Sigmoid colon (tissue), 6 donors: ENCODE measurements at regions not wholly inside any gene's neighbourhood (a gene's known extent, or its start where the extent isn't known, plus 50 kb on each side); places are given as distances from the start of the nearest gene placed in this dataset.

Source experiments
- DNase-seq: peaks from one replicate; pipeline ENCODE4 v3.0.0-alpha.2; 2019
- H3K27ac ChIP-seq, 4 donors: fragments of 200-600 bp; sonication (generic); one replicate each; pipeline ENCODE4 v1.5.1; 2016 to 2019; ENCODE audit warnings: mild to moderate bottlenecking in 1 of 4
- H3K27me3 ChIP-seq, 3 donors: fragments of 200-600 bp; sonication (generic); one replicate each; pipeline ENCODE4 v1.5.1; 2019; ENCODE audit warnings: mild to moderate bottlenecking in 1 of 3
- H3K36me3 ChIP-seq, 4 donors: fragments of 200-600 bp; sonication (generic); one replicate each; pipeline ENCODE4 v1.5.1; 2016 to 2019
- H3K4me1 ChIP-seq, 4 donors: fragments of 200-600 bp; sonication (generic); one replicate each; pipeline ENCODE4 v1.5.1; 2017 to 2019
- H3K4me3 ChIP-seq, 4 donors: fragments of 200-600 bp; sonication (generic); one replicate each; pipeline ENCODE4 v1.5.1; 2017 to 2019; ENCODE audit warnings: mild to moderate bottlenecking in 2 of 4, moderate library complexity in 1 of 4
- H3K9me3 ChIP-seq, 4 donors: fragments of 200-600 bp in 3 of 4; sonication (generic) in 3 of 4; one replicate each; pipeline versions ENCODE4 v1.5.1 to v1.6.1; 2013 to 2019
- EP300 ChIP-seq, 4 donors: sonication (generic); formaldehyde crosslinking; IDR thresholded peaks; one replicate each; pipeline ENCODE4 v1.6.1; 2017; ENCODE audit warnings: antibody characterized with exemption in 4 of 4
- POLR2A ChIP-seq, 2 donors: fragments of 450-650 bp; IDR thresholded peaks; one replicate each; pipeline ENCODE4 v1.6.1; 2016; ENCODE audit warnings: antibody characterized with exemption in 2 of 2, mild to moderate bottlenecking in 2 of 2, moderate library complexity in 2 of 2
- POLR2AphosphoS5 ChIP-seq, 4 donors: sonication (generic); formaldehyde crosslinking; IDR thresholded peaks; one replicate each; pipeline ENCODE4 v1.6.1; 2017; ENCODE audit warnings: antibody characterized with exemption in 4 of 4
- WGBS, 2 donors: extraction: QIAGEN DNeasy Blood & Tissue Kit; methylation state at CpG; one replicate each; pipeline ENCODE4 v1.1.7; 2013; 5-methylcytosine and 5-hydroxymethylcytosine counted together
- intact Hi-C: fragments of 100-400 bp; cut with DNase I; formaldehyde crosslinking; loops from one replicate; pipeline ENCODE4 v1.15.1; 2023
- TF ChIP-seq, protein P1 (sequence below), 4 experiments: fragments of 450-650 bp in 3 of 4; fragments of 200-600 bp in 1 of 4; IDR thresholded peaks; one replicate each; pipeline ENCODE4 v1.5.1; 2016 to 2019; ENCODE audit warnings: antibody characterized with exemption in 4 of 4, mild to moderate bottlenecking in 3 of 4, moderate library complexity in 2 of 4
- donor health status: healthy with polysubstance abuse.
- donor health status: healthy.

DNA sequence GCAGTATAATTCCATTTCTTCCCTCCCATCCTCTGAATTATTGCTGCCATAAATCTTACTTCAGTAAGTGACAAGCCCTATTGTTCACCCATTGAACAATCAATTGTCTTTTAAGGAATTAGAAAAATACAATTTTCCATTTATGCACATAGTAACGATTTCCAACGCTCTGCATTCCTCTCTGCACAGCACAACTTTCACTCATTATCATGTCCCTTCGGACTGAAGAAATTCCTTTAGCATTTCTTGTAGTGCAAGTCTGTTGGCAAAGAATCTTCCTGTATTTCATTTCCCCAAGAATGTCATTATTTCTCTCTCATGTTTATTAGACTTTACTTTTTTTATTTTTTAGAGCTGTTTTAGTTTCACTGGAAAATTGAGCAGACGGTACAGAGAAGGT is 252.1 kb upstream of the RTL1 start:
- DNase-seq: no peak
- intact Hi-C loops: no loop called here

DNA sequence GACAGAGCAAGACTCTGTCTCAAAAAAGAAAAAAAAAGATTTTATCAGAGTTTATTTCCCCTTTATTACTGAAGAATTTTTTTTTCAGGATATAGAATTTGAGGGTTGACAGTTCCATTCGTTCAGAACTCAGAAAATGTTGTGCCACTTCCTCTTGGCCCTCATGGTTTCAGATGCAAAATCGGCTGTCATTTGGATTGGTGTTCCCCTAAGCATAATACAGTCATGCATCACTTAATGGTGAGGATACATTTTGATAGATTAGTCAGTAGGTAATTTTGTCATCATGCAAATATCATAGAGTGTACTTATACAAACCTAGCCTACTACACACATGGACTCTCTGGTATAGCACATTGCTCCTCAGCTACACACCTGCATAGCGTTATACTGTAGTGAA is 263.9 kb upstream of the RTL1 start:
- TF ChIP-seq, protein P1, sequence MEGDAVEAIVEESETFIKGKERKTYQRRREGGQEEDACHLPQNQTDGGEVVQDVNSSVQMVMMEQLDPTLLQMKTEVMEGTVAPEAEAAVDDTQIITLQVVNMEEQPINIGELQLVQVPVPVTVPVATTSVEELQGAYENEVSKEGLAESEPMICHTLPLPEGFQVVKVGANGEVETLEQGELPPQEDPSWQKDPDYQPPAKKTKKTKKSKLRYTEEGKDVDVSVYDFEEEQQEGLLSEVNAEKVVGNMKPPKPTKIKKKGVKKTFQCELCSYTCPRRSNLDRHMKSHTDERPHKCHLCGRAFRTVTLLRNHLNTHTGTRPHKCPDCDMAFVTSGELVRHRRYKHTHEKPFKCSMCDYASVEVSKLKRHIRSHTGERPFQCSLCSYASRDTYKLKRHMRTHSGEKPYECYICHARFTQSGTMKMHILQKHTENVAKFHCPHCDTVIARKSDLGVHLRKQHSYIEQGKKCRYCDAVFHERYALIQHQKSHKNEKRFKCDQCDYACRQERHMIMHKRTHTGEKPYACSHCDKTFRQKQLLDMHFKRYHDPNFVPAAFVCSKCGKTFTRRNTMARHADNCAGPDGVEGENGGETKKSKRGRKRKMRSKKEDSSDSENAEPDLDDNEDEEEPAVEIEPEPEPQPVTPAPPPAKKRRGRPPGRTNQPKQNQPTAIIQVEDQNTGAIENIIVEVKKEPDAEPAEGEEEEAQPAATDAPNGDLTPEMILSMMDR (IDR thresholded peaks at IDR 0.05): no peak
- TF ChIP-seq POLR2A (IDR thresholded peaks at IDR 0.05) (no peak), POLR2AphosphoS5 (IDR thresholded peaks at IDR 0.05) (no peak), EP300 (IDR thresholded peaks at IDR 0.05) (no peak)
- no peak for DNase-seq
- Histone ChIP-seq H3K4me1 (no peaks in the 10 kb centered on the region), H3K9me3 (peaks cover 0 to 9% (median 2%) of the 10 kb centered on the region in 4 donors), H3K36me3 (no peaks in the 10 kb centered on the region), H3K4me3 (no peak overlapping the region), H3K27me3 (no peaks in the 10 kb centered on the region), H3K27ac (no peak overlapping the region)
- 73 to 77% methylated on average over 3 of the region's 3 CpGs for WGBS, 2 donors
- intact Hi-C loops: no loop called here

More for the DNA sequence above, 252.1 kb upstream of the RTL1 start:
- no peak overlapping the region for H3K27ac ChIP-seq
- H3K36me3 ChIP-seq: no peaks in the 10 kb centered on the region
- no peaks in the 10 kb centered on the region for H3K9me3 ChIP-seq
- no peak for TF ChIP-seq POLR2AphosphoS5 (IDR thresholded peaks at IDR 0.05)
- no peak for TF ChIP-seq POLR2A (IDR thresholded peaks at IDR 0.05)
- TF ChIP-seq EP300 (IDR thresholded peaks at IDR 0.05): no peak
- TF ChIP-seq, protein P1 (IDR thresholded peaks at IDR 0.05): no peak
- H3K4me3 ChIP-seq: no peak overlapping the region
- 80 to 84% methylated on average over 4 of the region's 4 CpGs for WGBS, 2 donors
- H3K4me1 ChIP-seq: no peaks in the 10 kb centered on the region
- H3K27me3 ChIP-seq: peaks cover 0 to 18% (median 0%) of the 10 kb centered on the region in 3 donors

DNA sequence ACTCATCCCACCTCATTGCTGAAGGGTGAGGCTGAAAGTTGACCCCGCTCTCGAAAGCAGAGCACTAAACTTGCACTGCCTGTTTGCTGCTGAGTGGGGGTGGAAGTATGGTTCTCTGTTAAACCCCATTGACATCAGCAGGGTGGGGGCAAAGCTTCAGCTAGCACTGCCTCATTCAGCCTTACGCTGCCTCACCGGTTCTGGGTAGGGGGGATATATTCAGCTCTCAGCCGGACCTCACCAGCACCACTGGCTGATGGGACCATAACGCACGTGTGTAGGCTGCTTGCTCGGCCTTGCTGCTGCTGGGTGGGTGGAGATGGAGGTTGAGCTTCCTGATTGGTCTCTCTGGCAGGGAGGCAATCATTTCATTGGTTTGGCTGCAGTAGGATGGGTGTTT is 265.7 kb upstream of the RTL1 start:
- no peaks in the 10 kb centered on the region for H3K36me3 ChIP-seq
- H3K4me1 ChIP-seq: no peaks in the 10 kb centered on the region
- H3K27ac ChIP-seq: no peak overlapping the region
- peaks cover 0 to 9% (median 2%) of the 10 kb centered on the region in 4 donors for H3K9me3 ChIP-seq
- intact Hi-C loops: no loop called here
- 72 to 74% methylated on average over 8 of the region's 8 CpGs for WGBS, 2 donors
- DNase-seq: no peak
- no peaks in the 10 kb centered on the region for H3K27me3 ChIP-seq
- no peak overlapping the region for H3K4me3 ChIP-seq
- TF ChIP-seq, protein P1 (IDR thresholded peaks at IDR 0.05): no peak
- TF ChIP-seq POLR2AphosphoS5 (IDR thresholded peaks at IDR 0.05) (no peak), EP300 (IDR thresholded peaks at IDR 0.05) (no peak), POLR2A (IDR thresholded peaks at IDR 0.05) (no peak)

DNA sequence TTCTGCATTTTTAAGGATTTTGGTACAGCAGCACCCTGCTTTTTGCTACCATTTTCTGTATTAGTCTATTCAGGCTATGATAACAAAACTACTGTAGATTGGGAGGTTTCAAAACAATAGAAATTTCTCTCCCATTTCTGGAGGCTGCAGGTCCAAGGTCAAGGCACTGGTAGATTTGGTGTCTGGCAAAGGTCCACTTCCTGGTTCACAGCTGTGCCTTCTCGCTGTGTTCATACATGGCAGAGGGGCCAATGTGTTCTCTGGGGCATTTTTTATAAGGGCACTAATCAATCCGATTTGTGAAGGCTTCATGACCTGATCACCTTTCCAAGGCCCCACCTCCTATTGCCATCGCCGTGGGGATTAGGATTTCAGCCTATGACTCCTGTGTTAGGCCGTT is 268.1 kb upstream of the RTL1 start:
- H3K4me3 ChIP-seq: no peak overlapping the region
- TF ChIP-seq EP300 (IDR thresholded peaks at IDR 0.05) (no peak), POLR2A (IDR thresholded peaks at IDR 0.05) (no peak), POLR2AphosphoS5 (IDR thresholded peaks at IDR 0.05) (no peak)
- TF ChIP-seq, protein P1 (IDR thresholded peaks at IDR 0.05): no peak
- DNase-seq: no peak
- H3K27me3 ChIP-seq: no peaks in the 10 kb centered on the region
- intact Hi-C loops: no loop called here
- 61 to 92% methylated on average over 5 of the region's 5 CpGs for WGBS, 2 donors
- H3K27ac ChIP-seq: no peak overlapping the region
- H3K4me1 ChIP-seq: no peaks in the 10 kb centered on the region
- peaks cover 0 to 4% (median 0%) of the 10 kb centered on the region in 4 donors for H3K9me3 ChIP-seq
- H3K36me3 ChIP-seq: no peaks in the 10 kb centered on the region
